ENCODE measurements at regions not wholly inside any gene's neighbourhood (a gene's known extent, or its start where the extent isn't known, plus 50 kb on each side); places are given as distances from the start of the nearest gene placed in this dataset.

DNA sequence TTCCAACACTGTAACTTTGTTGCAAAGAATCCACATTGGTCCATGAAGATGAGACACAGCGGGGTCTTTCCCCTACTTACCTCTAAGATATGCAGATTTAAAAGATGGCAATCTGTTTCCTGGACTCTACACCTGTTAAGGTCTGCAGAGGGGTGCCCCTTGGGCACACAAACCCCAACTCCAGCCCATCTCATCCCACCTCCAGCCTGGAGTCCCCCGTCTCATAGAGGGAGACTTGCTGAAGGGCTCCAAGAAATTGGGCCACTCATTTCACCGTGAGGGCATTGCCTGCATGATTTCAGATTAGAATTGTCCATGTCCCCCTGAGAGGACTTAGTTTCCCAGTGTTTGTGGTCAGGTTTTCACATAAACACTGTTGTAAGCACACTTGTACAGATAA is 365.7 kb downstream of the IRX2 start:
- TF ChIP-seq, protein P1, sequence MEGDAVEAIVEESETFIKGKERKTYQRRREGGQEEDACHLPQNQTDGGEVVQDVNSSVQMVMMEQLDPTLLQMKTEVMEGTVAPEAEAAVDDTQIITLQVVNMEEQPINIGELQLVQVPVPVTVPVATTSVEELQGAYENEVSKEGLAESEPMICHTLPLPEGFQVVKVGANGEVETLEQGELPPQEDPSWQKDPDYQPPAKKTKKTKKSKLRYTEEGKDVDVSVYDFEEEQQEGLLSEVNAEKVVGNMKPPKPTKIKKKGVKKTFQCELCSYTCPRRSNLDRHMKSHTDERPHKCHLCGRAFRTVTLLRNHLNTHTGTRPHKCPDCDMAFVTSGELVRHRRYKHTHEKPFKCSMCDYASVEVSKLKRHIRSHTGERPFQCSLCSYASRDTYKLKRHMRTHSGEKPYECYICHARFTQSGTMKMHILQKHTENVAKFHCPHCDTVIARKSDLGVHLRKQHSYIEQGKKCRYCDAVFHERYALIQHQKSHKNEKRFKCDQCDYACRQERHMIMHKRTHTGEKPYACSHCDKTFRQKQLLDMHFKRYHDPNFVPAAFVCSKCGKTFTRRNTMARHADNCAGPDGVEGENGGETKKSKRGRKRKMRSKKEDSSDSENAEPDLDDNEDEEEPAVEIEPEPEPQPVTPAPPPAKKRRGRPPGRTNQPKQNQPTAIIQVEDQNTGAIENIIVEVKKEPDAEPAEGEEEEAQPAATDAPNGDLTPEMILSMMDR (IDR thresholded peaks at IDR 0.05 in 8 of 11, conservative IDR thresholded peaks at IDR 0.05 in 3 of 11), result no peak
- TF ChIP-seq POLR2AphosphoS5 (IDR thresholded peaks at IDR 0.05), result no peak
- no peak for TF ChIP-seq POLR2A (IDR thresholded peaks at IDR 0.05)

All from spleen (tissue), 7 donors.